GM12878 (cell line): ENCODE measurements at regions not wholly inside any gene's neighbourhood (a gene's known extent, or its start where the extent isn't known, plus 50 kb on each side); places are given as distances from the start of the nearest gene placed in this dataset.

Experiments
- ATAC-seq: fragments of 200-7000 bp; cut with Tn5 transposase; 3 replicates; pipeline ENCODE4 v1.9.1; 2020; ENCODE audit warnings: mild to moderate bottlenecking, moderate library complexity
- BruUV-seq: library from RNA; stranded (reverse); fragments of 400-500 nt; replicated peaks from 2 replicates; lab custom pipeline; 2021; lab: Mats Ljungman, UMichigan
- CTCF ChIA-PET: fragments of 300-600 bp; sonication (Branson Sonifier 250); formaldehyde crosslinking; extraction: SDS; loops from one replicate; lab custom pipeline; 2021; ENCODE audit warnings: inconsistent platforms; lab: Yijun Ruan, JAX
- POLR2A ChIA-PET: fragments of 350-600 bp; formaldehyde crosslinking; extraction: SDS; loops from one replicate; lab custom pipeline; 2021; ENCODE audit warnings: inconsistent platforms; lab: Charles Lee
- RAD21 ChIA-PET: fragments of 300-600 bp; sonication (Branson Sonifier 250); formaldehyde crosslinking; loops from one replicate; lab custom pipeline; 2023; ENCODE audit warnings: antibody characterized with exemption; ENCODE audit not compliant: unreplicated experiment; lab: Charles Lee
- SMC1A ChIA-PET: fragments of 300-600 bp; sonication (Branson Sonifier 250); formaldehyde crosslinking; loops from one replicate; lab custom pipeline; 2023; ENCODE audit not compliant: unreplicated experiment, uncharacterized antibody; lab: Charles Lee
- DNase-seq: peaks from one replicate; pipeline ENCODE4 v3.0.0-alpha.2; 2011; ENCODE audit warnings: low read depth, low spot score
- FAIRE-seq: peaks from 3 replicates; lab custom pipeline; 2011; peaks lifted over from hg19 to GRCh38; lab: Jason Lieb, UNC
- H2AFZ ChIP-seq: 2 replicates; pipeline ENCODE4 v1.6.0; 2011; ENCODE audit warnings: low read depth, low read length, control low read depth; ENCODE audit not compliant: control insufficient read depth
- H3K27ac ChIP-seq: 2 replicates; pipeline ENCODE4 v1.5.1; 2011; ENCODE audit warnings: control low read depth; ENCODE audit not compliant: control insufficient read depth, insufficient read depth
- H3K27me3 ChIP-seq, 2 experiments: replicated peaks in 1 of 2; 2 replicates each; pipeline versions ENCODE4 v1.6.0 to v1.6.1; 2011; ENCODE audit warnings: low read length in 1 of 2; ENCODE audit not compliant: control insufficient read depth in 2 of 2, insufficient read depth in 2 of 2
- H3K36me3 ChIP-seq, 2 experiments: 2 replicates each; pipeline ENCODE4 v1.5.1; 2011; ENCODE audit warnings: low read length in 1 of 2; ENCODE audit not compliant: control insufficient read depth in 2 of 2, insufficient read depth in 2 of 2
- H3K4me1 ChIP-seq: 2 replicates; pipeline ENCODE4 v1.6.1; 2011; ENCODE audit warnings: mild to moderate bottlenecking, low read length, moderate library complexity, mixed read lengths; ENCODE audit not compliant: control insufficient read depth, insufficient read depth
- H3K4me2 ChIP-seq: 2 replicates; pipeline ENCODE4 v1.6.0; 2011; ENCODE audit warnings: control low read depth; ENCODE audit not compliant: control insufficient read depth, insufficient read depth
- H3K4me3 ChIP-seq: fragments of 200-600 bp; sonication (generic); 2 replicates; pipeline ENCODE4 v1.5.1; 2016
- H3K79me2 ChIP-seq: 2 replicates; pipeline ENCODE4 v1.6.0; 2011; ENCODE audit warnings: low read length; ENCODE audit not compliant: control insufficient read depth, insufficient read depth
- H3K9ac ChIP-seq: 2 replicates; pipeline ENCODE4 v1.8.0; 2011; ENCODE audit warnings: low read length, control low read depth, mixed read lengths; ENCODE audit not compliant: control insufficient read depth, insufficient read depth
- H3K9me3 ChIP-seq: replicated peaks from 3 replicates; pipeline ENCODE4 v1.5.1; 2011; ENCODE audit warnings: mild to moderate bottlenecking, low read length; ENCODE audit not compliant: control insufficient read depth, insufficient read depth
- H4K20me1 ChIP-seq: 2 replicates; pipeline ENCODE4 v1.6.0; 2011; ENCODE audit not compliant: control insufficient read depth, insufficient read depth
- CHD2 ChIP-seq: IDR thresholded peaks from 2 replicates; pipeline ENCODE4 v1.6.1; 2011; ENCODE audit warnings: low read depth, low read length, improper control_type of control experiment, borderline replicate concordance
- CREM ChIP-seq: IDR thresholded peaks from 2 replicates; pipeline ENCODE4 v1.6.1; 2014; ENCODE audit warnings: antibody characterized with exemption, low read depth
- GATAD2B ChIP-seq: fragments of 450-650 bp; conservative IDR thresholded peaks from 2 replicates; pipeline ENCODE4 v1.6.1; 2017; ENCODE audit warnings: low read depth, mild to moderate bottlenecking, moderate library complexity
- HDAC2 ChIP-seq: fragments of 200-600 bp; sonication (generic); IDR thresholded peaks from 2 replicates; pipeline ENCODE4 v1.6.1; 2017
- IRF3 ChIP-seq: fragments of 450-650 bp; IDR thresholded peaks from 2 replicates; pipeline ENCODE4 v1.6.1; 2014; ENCODE audit warnings: mild to moderate bottlenecking
- JUNB ChIP-seq: IDR thresholded peaks from 2 replicates; pipeline ENCODE4 v1.6.1; 2016; ENCODE audit warnings: antibody characterized with exemption, mild to moderate bottlenecking
- MLLT1 ChIP-seq: fragments of 450-650 bp; IDR thresholded peaks from 2 replicates; pipeline ENCODE4 v1.6.1; 2016; ENCODE audit warnings: mild to moderate bottlenecking
- NBN ChIP-seq: fragments of 450-650 bp; IDR thresholded peaks from 2 replicates; pipeline ENCODE4 v1.6.1; 2016
- NR2C2 ChIP-seq: IDR thresholded peaks from 2 replicates; pipeline ENCODE4 v1.6.1; 2011; ENCODE audit warnings: borderline replicate concordance, low read depth; ENCODE audit not compliant: control insufficient read depth, insufficient read length
- NRF1 ChIP-seq: conservative IDR thresholded peaks from 2 replicates; pipeline ENCODE4 v1.6.1; 2011; ENCODE audit warnings: mild to moderate bottlenecking, low read depth, low read length, improper control_type of control experiment
- POLR2AphosphoS2 ChIP-seq: IDR thresholded peaks from 2 replicates; pipeline ENCODE4 v1.6.1; 2011; ENCODE audit warnings: low read depth, mild to moderate bottlenecking, low read length, improper control_type of control experiment, moderate library complexity
- RAD21 ChIP-seq: IDR thresholded peaks from 2 replicates; pipeline ENCODE4 v1.6.1; 2011; ENCODE audit warnings: mild to moderate bottlenecking, low read depth, low read length, moderate library complexity; ENCODE audit not compliant: insufficient read depth
- RFX5 ChIP-seq: IDR thresholded peaks from 2 replicates; pipeline ENCODE4 v1.6.1; 2011; ENCODE audit warnings: low read depth, low read length, improper control_type of control experiment
- RUNX3 ChIP-seq: IDR thresholded peaks from 2 replicates; pipeline ENCODE4 v1.6.1; 2012; ENCODE audit warnings: low read length, inconsistent platforms
- SP1 ChIP-seq: IDR thresholded peaks from one replicate; pipeline ENCODE4 v1.6.1; 2011; ENCODE audit warnings: low read depth, low read length
- STAT3 ChIP-seq: IDR thresholded peaks from 2 replicates; pipeline ENCODE4 v1.6.1; 2011; ENCODE audit warnings: low read depth, low read length, improper control_type of control experiment
- ZSCAN29 ChIP-seq: fragments of 450-650 bp; IDR thresholded peaks from 2 replicates; pipeline ENCODE4 v1.6.1; 2017; ENCODE audit warnings: mild to moderate bottlenecking, moderate library complexity
- WGBS: methylation state at CpG from one replicate; pipeline ENCODE4 v1.1.6; 2016; ENCODE audit warnings: low lambda C conversion rate; ENCODE audit not compliant: insufficient replicate concordance, insufficient coverage; ENCODE audit errors: missing lambda C conversion rate; 5-methylcytosine and 5-hydroxymethylcytosine counted together
- in situ Hi-C: fragments of 300-500 bp; cut with MboI; formaldehyde crosslinking; loops from 9 replicates; pipeline ENCODE4 v1.14.3; 2018; ENCODE audit warnings: mixed read lengths
- intact Hi-C: fragments of 100-400 bp; cut with micrococcal nuclease; formaldehyde crosslinking; loops from one replicate; pipeline ENCODE4 v1.14.2; 2022; ENCODE audit not compliant: unreplicated experiment
- TF ChIP-seq, protein P1 (sequence below): IDR thresholded peaks from 2 replicates; pipeline ENCODE4 v1.6.1; 2011; ENCODE audit warnings: low read depth, mild to moderate bottlenecking, low read length, moderate library complexity, borderline replicate concordance; ENCODE audit errors: extremely low read depth

GRCh38 chr18:77522051-77522675 lies 272.5 kb downstream of the GALR1 start:
- no peak overlapping the region for H3K4me2 ChIP-seq
- ChIA-PET CTCF (no interaction called here), SMC1A (no interaction called here), RAD21 (no interaction called here), POLR2A (no interaction called here)
- intact Hi-C loops = no loop called here
- no peak overlapping the region for H3K4me3 ChIP-seq
- H3K36me3 ChIP-seq = no peaks in the 10 kb centered on the region
- H3K79me2 ChIP-seq = no peaks in the 10 kb centered on the region
- in situ Hi-C loops = no loop called here
- no peak overlapping the region for H3K9ac ChIP-seq
- 1% methylated on average over 9 of the region's 9 CpGs for WGBS
- no peak overlapping the region for H3K27ac ChIP-seq
- H4K20me1 ChIP-seq = no peaks in the 10 kb centered on the region
- no peaks in the 10 kb centered on the region for H3K27me3 ChIP-seq
- ATAC-seq = no peak
- no peaks in the 10 kb centered on the region; the same call in 2 of the 3 replicates for H3K9me3 ChIP-seq
- no peak overlapping the region for H2AFZ ChIP-seq
- TF ChIP-seq NRF1 (no peak), NR2C2 (no peak), RUNX3 (peak; percentile 29; the same call in 1 of the 2 replicates), CREM (no peak), JUNB (peak; percentile 36; the same call in 1 of the 2 replicates), IRF3 (no peak)
- no peak for DNase-seq
- no peak for FAIRE-seq
- no TSS peak for BruUV-seq
- no peaks in the 10 kb centered on the region for H3K4me1 ChIP-seq

- Histone ChIP-seq H3K79me2 (no peaks in the 10 kb centered on the region), H4K20me1 (no peaks in the 10 kb centered on the region), H3K27me3 (no peaks in the 10 kb centered on the region), H2AFZ (no peak overlapping the region), H3K4me1 (no peaks in the 10 kb centered on the region), H3K4me3 (no peak overlapping the region), H3K27ac (no peak overlapping the region), H3K4me2 (no peak overlapping the region), H3K9me3 (no peaks in the 10 kb centered on the region; the same call in 2 of the 3 replicates), H3K36me3 (no peaks in the 10 kb centered on the region), H3K9ac (no peak overlapping the region)
- WGBS = under 1% methylated on average over 7 of the region's 7 CpGs
- CTCF ChIA-PET = no interaction called here
- in situ Hi-C loops (no loop called here), intact Hi-C loops (no loop called here)
- RAD21 ChIA-PET = no interaction called here
- POLR2A ChIA-PET = no interaction called here
- DNase-seq (no peak), FAIRE-seq (no peak), ATAC-seq (no peak)
- BruUV-seq = no TSS peak
- SMC1A ChIA-PET = no interaction called here
- TF ChIP-seq RFX5 (no peak), ZSCAN29 (no peak), POLR2AphosphoS2 (no peak), STAT3 (no peak), CHD2 (no peak), GATAD2B (no peak), HDAC2 (no peak), MLLT1 (no peak), RAD21 (no peak), SP1 (no peak), NBN (no peak)
- TF ChIP-seq, protein P1, sequence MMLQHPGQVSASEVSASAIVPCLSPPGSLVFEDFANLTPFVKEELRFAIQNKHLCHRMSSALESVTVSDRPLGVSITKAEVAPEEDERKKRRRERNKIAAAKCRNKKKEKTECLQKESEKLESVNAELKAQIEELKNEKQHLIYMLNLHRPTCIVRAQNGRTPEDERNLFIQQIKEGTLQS = no peak
Observed at GRCh38 chr18:77524909-77525308, 275.3 kb downstream of the GALR1 start.
